ENCODE measurements at regions not wholly inside any gene's neighbourhood (a gene's known extent, or its start where the extent isn't known, plus 50 kb on each side); places are given as distances from the start of the nearest gene placed in this dataset.

DNA sequence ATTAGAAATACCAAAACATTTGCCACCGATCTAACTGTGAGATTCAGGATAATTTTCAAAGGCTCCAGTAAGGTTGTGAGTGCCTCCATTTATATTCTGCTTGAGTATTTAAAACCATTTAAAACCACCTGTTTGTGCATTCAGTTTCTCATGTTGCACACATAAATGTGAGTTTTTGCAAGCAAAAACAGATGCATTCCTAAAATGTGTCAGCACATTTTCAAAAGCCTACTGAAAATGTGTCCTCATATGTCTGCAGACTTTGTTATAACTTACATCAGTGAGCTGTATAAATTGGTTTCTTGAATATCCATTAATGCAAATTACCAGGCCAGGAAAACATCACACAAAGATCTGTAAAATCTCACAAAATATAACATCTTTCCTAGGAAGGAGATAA, 676.6 kb upstream of the EPHA7 start:
- no peak for TF ChIP-seq CTCF (IDR thresholded peaks at IDR 0.05; ENCODE audit: low read depth, low read length)
- TF ChIP-seq EZH2phosphoT487 (IDR thresholded peaks at IDR 0.05; ENCODE audit: low read depth), result no peak

Measured in OCI-LY3 (cell line).